Smooth muscle cell (in vitro differentiated cells): ENCODE measurements at regions not wholly inside any gene's neighbourhood (a gene's known extent, or its start where the extent isn't known, plus 50 kb on each side); places are given as distances from the start of the nearest gene placed in this dataset.
"Not testable (repeated sequence)": the region's sequence is repeated elsewhere in the genome, so short reads cannot be mapped to it uniquely, and the experiment has no call there.

ENCODE experiments used
- DNase-seq: peaks from one replicate; lab custom pipeline; 2025; ENCODE audit not compliant: unreplicated experiment; lab: John Stamatoyannopoulos, UW
- H2AFZ ChIP-seq: fragments of 200-600 bp; sonication (generic); 2 replicates; pipeline ENCODE4 v1.6.0; 2016; ENCODE audit warnings: antibody characterized with exemption, low read depth, mild to moderate bottlenecking
- H3F3A ChIP-seq: fragments of 200-600 bp; sonication (generic); 2 replicates; pipeline ENCODE4 v1.6.0; 2017; ENCODE audit warnings: antibody characterized with exemption, low read depth
- H3K27ac ChIP-seq: fragments of 200-600 bp; sonication (generic); 2 replicates; pipeline ENCODE4 v1.5.1; 2016; ENCODE audit warnings: low read depth, mild to moderate bottlenecking
- H3K27me3 ChIP-seq: fragments of 200-600 bp; sonication (generic); 2 replicates; pipeline ENCODE4 v1.6.1; 2016; ENCODE audit warnings: low read depth, mild to moderate bottlenecking
- H3K36me3 ChIP-seq: fragments of 200-600 bp; sonication (generic); 2 replicates; pipeline ENCODE4 v1.5.1; 2016; ENCODE audit warnings: low read depth
- H3K4me1 ChIP-seq: fragments of 200-600 bp; sonication (generic); 2 replicates; pipeline ENCODE4 v1.5.1; 2016; ENCODE audit warnings: low read depth
- H3K4me2 ChIP-seq: fragments of 200-600 bp; sonication (generic); 2 replicates; pipeline ENCODE4 v1.6.0; 2016; ENCODE audit warnings: mild to moderate bottlenecking
- H3K4me3 ChIP-seq: fragments of 200-600 bp; sonication (generic); 2 replicates; pipeline ENCODE4 v1.5.1; 2016; ENCODE audit warnings: mild to moderate bottlenecking
- H3K79me2 ChIP-seq: fragments of 200-600 bp; sonication (generic); 2 replicates; pipeline ENCODE4 v1.6.0; 2016; ENCODE audit warnings: low read depth, mild to moderate bottlenecking
- H3K9ac ChIP-seq: fragments of 200-600 bp; sonication (generic); 2 replicates; pipeline ENCODE4 v1.6.0; 2016; ENCODE audit warnings: low read depth
- H3K9me3 ChIP-seq: fragments of 200-600 bp; sonication (generic); replicated peaks from 2 replicates; pipeline ENCODE4 v1.5.1; 2016; ENCODE audit warnings: low read depth
- H4K20me1 ChIP-seq: fragments of 200-600 bp; sonication (generic); 2 replicates; pipeline ENCODE4 v1.6.0; 2016; ENCODE audit warnings: low read depth
- WGBS: methylation state at CpG from one replicate; pipeline ENCODE4 v1.1.7; 2016; ENCODE audit warnings: low lambda C conversion rate; 5-methylcytosine and 5-hydroxymethylcytosine counted together
- TF ChIP-seq, protein P1 (sequence below): fragments of 200-600 bp; sonication (generic); IDR thresholded peaks from 2 replicates; pipeline ENCODE4 v1.5.1; 2017; ENCODE audit warnings: borderline replicate concordance, mild to moderate bottlenecking, antibody characterized with exemption; ENCODE audit not compliant: insufficient read depth, poor library complexity, severe bottlenecking

DNA sequence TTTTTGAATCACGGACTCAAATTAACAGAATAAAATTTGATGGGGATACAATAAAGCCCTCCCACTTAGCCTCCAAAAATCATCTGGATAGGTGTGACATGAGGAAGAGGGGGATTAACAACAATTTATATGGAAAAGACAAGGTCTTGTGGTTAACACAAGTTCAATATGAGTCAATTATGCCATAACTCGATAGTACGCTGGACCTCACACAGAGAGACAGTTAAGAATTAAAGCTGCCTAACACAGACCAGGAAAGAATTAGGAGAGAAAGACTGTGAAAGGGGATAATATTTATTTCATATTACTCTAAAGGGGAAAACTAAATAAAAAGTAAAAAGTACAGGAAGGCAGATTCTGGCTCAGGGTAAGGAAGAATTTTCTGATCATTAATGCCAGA lies 243.7 kb upstream of the LYPLAL1 start:
- no peaks in the 10 kb centered on the region for H3K36me3 ChIP-seq

DNA sequence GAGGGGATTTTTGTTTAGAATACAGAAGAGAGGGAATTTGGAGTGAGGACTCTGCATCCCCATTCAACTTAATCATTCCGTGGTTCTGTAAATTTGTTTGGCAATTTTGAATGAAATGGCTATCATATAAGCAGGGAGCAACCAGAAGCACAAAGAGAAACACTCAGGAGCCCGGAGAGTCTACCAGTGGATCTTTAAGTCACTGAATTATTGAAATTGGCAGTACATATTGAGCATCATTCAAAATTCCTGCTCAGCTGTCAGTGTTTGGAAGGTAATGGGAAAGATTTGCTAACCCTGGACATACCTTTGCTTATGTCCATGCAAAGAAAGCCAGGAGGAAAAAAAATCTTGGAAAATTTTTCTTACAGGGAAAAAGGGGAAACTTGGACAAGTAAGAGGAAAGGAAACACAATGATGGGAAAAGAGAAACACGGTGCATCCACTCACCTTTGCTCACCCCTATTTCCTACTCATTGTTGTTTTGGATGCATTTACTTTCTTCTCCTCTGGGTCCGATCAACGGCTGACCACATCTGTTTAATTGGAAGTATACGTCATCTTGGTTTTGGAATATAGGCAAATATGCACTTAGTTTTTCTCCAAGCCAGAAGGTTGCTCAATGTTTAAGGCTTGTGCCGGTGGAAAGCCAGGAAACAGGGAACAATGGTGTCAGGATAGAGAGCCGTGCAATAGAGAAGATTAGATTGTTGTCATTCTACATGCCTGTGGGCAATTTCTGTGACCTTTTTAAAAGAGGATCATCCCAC lies 243.0 kb upstream of the LYPLAL1 start:
- TF ChIP-seq, protein P1, sequence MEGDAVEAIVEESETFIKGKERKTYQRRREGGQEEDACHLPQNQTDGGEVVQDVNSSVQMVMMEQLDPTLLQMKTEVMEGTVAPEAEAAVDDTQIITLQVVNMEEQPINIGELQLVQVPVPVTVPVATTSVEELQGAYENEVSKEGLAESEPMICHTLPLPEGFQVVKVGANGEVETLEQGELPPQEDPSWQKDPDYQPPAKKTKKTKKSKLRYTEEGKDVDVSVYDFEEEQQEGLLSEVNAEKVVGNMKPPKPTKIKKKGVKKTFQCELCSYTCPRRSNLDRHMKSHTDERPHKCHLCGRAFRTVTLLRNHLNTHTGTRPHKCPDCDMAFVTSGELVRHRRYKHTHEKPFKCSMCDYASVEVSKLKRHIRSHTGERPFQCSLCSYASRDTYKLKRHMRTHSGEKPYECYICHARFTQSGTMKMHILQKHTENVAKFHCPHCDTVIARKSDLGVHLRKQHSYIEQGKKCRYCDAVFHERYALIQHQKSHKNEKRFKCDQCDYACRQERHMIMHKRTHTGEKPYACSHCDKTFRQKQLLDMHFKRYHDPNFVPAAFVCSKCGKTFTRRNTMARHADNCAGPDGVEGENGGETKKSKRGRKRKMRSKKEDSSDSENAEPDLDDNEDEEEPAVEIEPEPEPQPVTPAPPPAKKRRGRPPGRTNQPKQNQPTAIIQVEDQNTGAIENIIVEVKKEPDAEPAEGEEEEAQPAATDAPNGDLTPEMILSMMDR = no peak
- Histone ChIP-seq H3K36me3 (no peaks in the 10 kb centered on the region), H4K20me1 (no peaks in the 10 kb centered on the region), H3K9ac (no peak overlapping the region), H2AFZ (no peak overlapping the region), H3K79me2 (no peaks in the 10 kb centered on the region), H3K9me3 (no peaks in the 10 kb centered on the region), H3K4me3 (no peak overlapping the region), H3K27me3 (peaks cover 5% of the 10 kb centered on the region), H3K4me2 (no peak overlapping the region), H3K27ac (no peak overlapping the region), H3K4me1 (peaks cover 10% of the 10 kb centered on the region), H3F3A (no peaks in the 10 kb centered on the region)
- WGBS = 84% methylated on average over 8 of the region's 8 CpGs
- DNase-seq = no peak

More for the DNA sequence above, 243.7 kb upstream of the LYPLAL1 start:
- Histone ChIP-seq H4K20me1 (no peaks in the 10 kb centered on the region), H3K27me3 (peaks cover 5% of the 10 kb centered on the region), H3K79me2 (no peaks in the 10 kb centered on the region), H2AFZ (no peak overlapping the region), H3K9me3 (no peaks in the 10 kb centered on the region), H3K4me2 (no peak overlapping the region), H3K4me1 (peaks cover 10% of the 10 kb centered on the region), H3K4me3 (no peak overlapping the region), H3K27ac (no peak overlapping the region), H3K9ac (no peak overlapping the region), H3F3A (no peaks in the 10 kb centered on the region)
- 91% methylated on average over 3 of the region's 3 CpGs for WGBS
- TF ChIP-seq, protein P1 = no peak
- no peak for DNase-seq

DNA sequence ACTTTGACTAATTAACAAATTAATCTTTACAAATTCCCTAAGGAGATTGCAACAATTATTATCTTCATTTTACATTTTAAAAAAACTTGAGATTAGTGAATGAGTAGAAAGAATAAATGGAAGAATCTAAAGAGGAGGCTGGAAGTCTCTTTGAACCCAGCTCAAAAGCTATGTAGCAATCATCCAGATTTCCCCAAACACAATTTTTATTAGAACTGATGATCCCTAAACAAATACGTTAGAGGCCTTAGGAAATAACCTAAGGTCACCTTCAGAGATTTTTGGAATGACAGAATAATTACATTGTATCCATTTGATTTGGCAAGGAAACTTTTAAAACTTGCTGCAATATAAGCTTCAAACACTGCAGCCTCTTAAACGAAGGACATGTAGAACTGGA lies 242.4 kb upstream of the LYPLAL1 start:
- Histone ChIP-seq H4K20me1 (no peaks in the 10 kb centered on the region), H3K4me3 (no peak overlapping the region), H3K79me2 (no peaks in the 10 kb centered on the region), H3F3A (no peaks in the 10 kb centered on the region), H2AFZ (no peak overlapping the region), H3K9ac (no peak overlapping the region), H3K27ac (no peak overlapping the region), H3K4me2 (no peak overlapping the region), H3K27me3 (peaks cover 5% of the 10 kb centered on the region), H3K36me3 (no peaks in the 10 kb centered on the region), H3K9me3 (no peaks in the 10 kb centered on the region), H3K4me1 (peaks cover 7% of the 10 kb centered on the region)
- DNase-seq = no peak
- TF ChIP-seq, protein P1 = no peak
- 83% methylated on average over 2 of the region's 2 CpGs for WGBS

DNA sequence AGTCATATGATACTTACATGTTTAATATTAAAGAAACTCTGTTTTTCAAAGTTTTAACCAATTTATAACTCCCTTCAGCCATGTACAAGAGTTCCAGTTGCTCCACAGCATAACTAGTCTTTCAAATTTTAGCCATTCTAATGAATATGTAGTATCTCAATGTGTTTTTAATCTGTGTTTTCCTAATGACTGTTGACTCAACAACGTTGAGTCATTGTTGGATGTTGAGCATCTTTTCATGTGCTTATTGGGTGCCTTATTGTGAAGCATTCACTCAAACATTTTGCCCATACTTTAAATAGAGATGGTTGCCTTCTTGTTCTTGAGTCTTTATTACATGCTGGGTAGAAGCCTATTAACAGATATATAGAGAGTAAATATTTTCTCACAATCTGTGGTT lies 240.2 kb upstream of the LYPLAL1 start:
- no peaks in the 10 kb centered on the region for H3F3A ChIP-seq
- no peaks in the 10 kb centered on the region for H3K36me3 ChIP-seq
- no peaks in the 10 kb centered on the region for H3K9me3 ChIP-seq
- DNase-seq = no peak
- no peak overlapping the region for H3K9ac ChIP-seq
- no peaks in the 10 kb centered on the region for H3K79me2 ChIP-seq
- H3K4me1 ChIP-seq = no peaks in the 10 kb centered on the region
- H4K20me1 ChIP-seq = no peaks in the 10 kb centered on the region
- H3K27me3 ChIP-seq = peaks cover 5% of the 10 kb centered on the region
- H3K27ac ChIP-seq = no peak overlapping the region
- WGBS = 35% methylated on average over 1 of the region's 1 CpG
- no peak overlapping the region for H2AFZ ChIP-seq
- TF ChIP-seq, protein P1 = no peak
- H3K4me2 ChIP-seq = no peak overlapping the region
- no peak overlapping the region for H3K4me3 ChIP-seq

DNA sequence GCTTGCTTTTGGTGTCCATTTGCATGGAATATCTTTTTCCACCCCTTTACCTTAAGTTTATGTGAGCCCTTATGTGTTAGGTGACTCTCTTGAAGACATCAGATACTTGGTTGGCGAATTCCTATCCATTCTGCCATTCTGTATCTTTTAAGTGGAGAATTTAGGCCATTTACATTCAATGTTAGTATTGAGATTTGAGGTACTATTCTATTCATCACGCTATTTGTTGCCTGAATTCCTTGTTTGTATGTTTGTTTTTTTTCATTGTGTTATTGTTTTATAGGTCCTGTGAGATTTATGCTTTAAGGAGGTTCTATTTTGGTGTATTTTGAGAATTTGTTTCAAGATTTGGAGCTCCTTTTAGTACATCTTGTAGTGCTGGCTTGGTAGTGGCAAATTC lies 238.3 kb upstream of the LYPLAL1 start:
- not testable (repeated sequence) for H3K79me2 ChIP-seq, DNase-seq, H4K20me1 ChIP-seq, H3K27me3 ChIP-seq, H3K4me2 ChIP-seq, H3K9me3 ChIP-seq, H3K4me3 ChIP-seq, H2AFZ ChIP-seq, H3K4me1 ChIP-seq, H3K36me3 ChIP-seq, H3F3A ChIP-seq, H3K27ac ChIP-seq, H3K9ac ChIP-seq
- 97% methylated on average over 2 of the region's 2 CpGs for WGBS
